ENCODE measurements at regions not wholly inside any gene's neighbourhood (a gene's known extent, or its start where the extent isn't known, plus 50 kb on each side); places are given as distances from the start of the nearest gene placed in this dataset.

- DNase-seq (ENCODE audit: low spot score), result no peak
- peaks cover 8% of the 10 kb centered on the region; the same call in 2 of the 3 replicates for H3K9me3 Mint-ChIP-seq
- Histone ChIP-seq H3K4me1 (ENCODE audit: insufficient read depth) (no peaks in the 10 kb centered on the region), H3K9me2 (ENCODE audit: insufficient read depth) (no peaks in the 10 kb centered on the region), H3K27ac (ENCODE audit: low read depth) (no peak overlapping the region), H3K4me3 (no peak overlapping the region), H3K27me3 (ENCODE audit: insufficient read depth) (no peaks in the 10 kb centered on the region), H3K36me3 (ENCODE audit: insufficient read depth) (no peaks in the 10 kb centered on the region), H2AFZ (no peak overlapping the region), H3K4me2 (no peak overlapping the region), H4K20me1 (replicated peaks; ENCODE audit: insufficient read depth) (no peaks in the 10 kb centered on the region), H3F3A (replicated peaks; ENCODE audit: low read depth) (no peaks in the 10 kb centered on the region), H3K79me2 (replicated peaks; ENCODE audit: insufficient read depth) (no peaks in the 10 kb centered on the region)
- TF ChIP-seq, protein P1, sequence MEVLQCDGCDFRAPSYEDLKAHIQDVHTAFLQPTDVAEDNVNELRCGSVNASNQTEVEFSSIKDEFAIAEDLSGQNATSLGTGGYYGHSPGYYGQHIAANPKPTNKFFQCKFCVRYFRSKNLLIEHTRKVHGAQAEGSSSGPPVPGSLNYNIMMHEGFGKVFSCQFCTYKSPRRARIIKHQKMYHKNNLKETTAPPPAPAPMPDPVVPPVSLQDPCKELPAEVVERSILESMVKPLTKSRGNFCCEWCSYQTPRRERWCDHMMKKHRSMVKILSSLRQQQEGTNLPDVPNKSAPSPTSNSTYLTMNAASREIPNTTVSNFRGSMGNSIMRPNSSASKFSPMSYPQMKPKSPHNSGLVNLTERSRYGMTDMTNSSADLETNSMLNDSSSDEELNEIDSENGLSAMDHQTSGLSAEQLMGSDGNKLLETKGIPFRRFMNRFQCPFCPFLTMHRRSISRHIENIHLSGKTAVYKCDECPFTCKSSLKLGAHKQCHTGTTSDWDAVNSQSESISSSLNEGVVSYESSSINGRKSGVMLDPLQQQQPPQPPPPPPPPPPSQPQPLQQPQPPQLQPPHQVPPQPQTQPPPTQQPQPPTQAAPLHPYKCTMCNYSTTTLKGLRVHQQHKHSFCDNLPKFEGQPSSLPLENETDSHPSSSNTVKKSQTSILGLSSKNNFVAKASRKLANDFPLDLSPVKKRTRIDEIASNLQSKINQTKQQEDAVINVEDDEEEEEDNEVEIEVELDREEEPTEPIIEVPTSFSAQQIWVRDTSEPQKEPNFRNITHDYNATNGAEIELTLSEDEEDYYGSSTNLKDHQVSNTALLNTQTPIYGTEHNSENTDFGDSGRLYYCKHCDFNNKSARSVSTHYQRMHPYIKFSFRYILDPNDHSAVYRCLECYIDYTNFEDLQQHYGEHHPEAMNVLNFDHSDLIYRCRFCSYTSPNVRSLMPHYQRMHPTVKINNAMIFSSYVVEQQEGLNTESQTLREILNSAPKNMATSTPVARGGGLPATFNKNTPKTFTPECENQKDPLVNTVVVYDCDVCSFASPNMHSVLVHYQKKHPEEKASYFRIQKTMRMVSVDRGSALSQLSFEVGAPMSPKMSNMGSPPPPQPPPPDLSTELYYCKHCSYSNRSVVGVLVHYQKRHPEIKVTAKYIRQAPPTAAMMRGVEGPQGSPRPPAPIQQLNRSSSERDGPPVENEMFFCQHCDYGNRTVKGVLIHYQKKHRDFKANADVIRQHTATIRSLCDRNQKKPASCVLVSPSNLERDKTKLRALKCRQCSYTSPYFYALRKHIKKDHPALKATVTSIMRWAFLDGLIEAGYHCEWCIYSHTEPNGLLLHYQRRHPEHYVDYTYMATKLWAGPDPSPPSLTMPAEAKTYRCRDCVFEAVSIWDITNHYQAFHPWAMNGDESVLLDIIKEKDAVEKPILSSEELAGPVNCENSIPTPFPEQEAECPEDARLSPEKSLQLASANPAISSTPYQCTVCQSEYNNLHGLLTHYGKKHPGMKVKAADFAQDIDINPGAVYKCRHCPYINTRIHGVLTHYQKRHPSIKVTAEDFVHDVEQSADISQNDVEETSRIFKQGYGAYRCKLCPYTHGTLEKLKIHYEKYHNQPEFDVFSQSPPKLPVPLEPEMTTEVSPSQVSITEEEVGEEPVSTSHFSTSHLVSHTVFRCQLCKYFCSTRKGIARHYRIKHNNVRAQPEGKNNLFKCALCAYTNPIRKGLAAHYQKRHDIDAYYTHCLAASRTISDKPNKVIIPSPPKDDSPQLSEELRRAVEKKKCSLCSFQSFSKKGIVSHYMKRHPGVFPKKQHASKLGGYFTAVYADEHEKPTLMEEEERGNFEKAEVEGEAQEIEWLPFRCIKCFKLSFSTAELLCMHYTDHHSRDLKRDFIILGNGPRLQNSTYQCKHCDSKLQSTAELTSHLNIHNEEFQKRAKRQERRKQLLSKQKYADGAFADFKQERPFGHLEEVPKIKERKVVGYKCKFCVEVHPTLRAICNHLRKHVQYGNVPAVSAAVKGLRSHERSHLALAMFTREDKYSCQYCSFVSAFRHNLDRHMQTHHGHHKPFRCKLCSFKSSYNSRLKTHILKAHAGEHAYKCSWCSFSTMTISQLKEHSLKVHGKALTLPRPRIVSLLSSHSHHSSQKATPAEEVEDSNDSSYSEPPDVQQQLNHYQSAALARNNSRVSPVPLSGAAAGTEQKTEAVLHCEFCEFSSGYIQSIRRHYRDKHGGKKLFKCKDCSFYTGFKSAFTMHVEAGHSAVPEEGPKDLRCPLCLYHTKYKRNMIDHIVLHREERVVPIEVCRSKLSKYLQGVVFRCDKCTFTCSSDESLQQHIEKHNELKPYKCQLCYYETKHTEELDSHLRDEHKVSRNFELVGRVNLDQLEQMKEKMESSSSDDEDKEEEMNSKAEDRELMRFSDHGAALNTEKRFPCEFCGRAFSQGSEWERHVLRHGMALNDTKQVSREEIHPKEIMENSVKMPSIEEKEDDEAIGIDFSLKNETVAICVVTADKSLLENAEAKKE (CRISPR knock-in tag; IDR thresholded peaks at IDR 0.05), result no peak
- TF ChIP-seq STAT1 (IDR thresholded peaks at IDR 0.05; ENCODE audit: unreplicated experiment) (no peak), NANOG (IDR thresholded peaks at IDR 0.05; ENCODE audit: borderline replicate concordance) (no peak)
- no peak for ATAC-seq
- H3K27ac Mint-ChIP-seq, result no peak overlapping the region
- no peaks in the 10 kb centered on the region for H3K27me3 Mint-ChIP-seq (ENCODE audit: insufficient read depth, low read depth, poor library complexity)
- peaks cover 4% of the 10 kb centered on the region; the same call in 1 of the 3 replicates for H3K4me1 Mint-ChIP-seq
- no peak overlapping the region for H3K4me3 Mint-ChIP-seq
- H3K36me3 Mint-ChIP-seq (ENCODE audit: low read depth), result 0 out of 3 replicates have a peak, but pooled peaks cover 5% of the 10 kb centered on the region
Observed at GRCh38 chrY:7261254-7261653, 349.7 kb upstream of the AMELY start.

DNA sequence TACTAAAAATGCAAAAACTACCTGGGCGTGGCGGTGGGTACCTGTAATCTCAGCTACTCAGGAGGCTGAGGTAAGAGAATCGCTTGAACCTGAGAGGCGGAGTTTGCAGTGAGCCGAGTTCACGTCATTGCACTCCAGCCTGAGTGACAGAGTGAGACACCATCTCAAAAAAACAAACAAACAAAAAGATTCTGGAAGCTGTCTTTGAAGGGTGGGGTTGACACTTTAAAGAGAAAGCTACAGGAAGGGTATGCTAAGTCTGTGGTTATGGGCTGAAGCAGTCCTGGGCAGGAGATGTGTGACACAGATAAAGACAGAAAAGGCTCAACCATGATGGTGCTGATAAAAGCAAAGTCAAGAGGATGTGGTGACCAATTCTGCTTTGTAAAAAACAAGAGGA is 328.5 kb upstream of the AMELY start:
- no peaks in the 10 kb centered on the region for H3K4me1 ChIP-seq (ENCODE audit: insufficient read depth)
- no peaks in the 10 kb centered on the region for H3K9me2 ChIP-seq (ENCODE audit: insufficient read depth)
- Mint-ChIP-seq H3K27me3 (ENCODE audit: insufficient read depth, low read depth, poor library complexity) (no peaks in the 10 kb centered on the region), H3K4me3 (no peak overlapping the region), H3K36me3 (ENCODE audit: low read depth) (no peaks in the 10 kb centered on the region), H3K27ac (no peak overlapping the region), H3K9me3 (peaks cover 11% of the 10 kb centered on the region; the same call in 2 of the 3 replicates), H3K4me1 (no peaks in the 10 kb centered on the region)
- H2AFZ ChIP-seq, result no peak overlapping the region
- H3K27ac ChIP-seq (ENCODE audit: low read depth), result no peak overlapping the region
- DNase-seq (ENCODE audit: low spot score) (no peak), ATAC-seq (no peak)
- no peaks in the 10 kb centered on the region for H3K36me3 ChIP-seq (ENCODE audit: insufficient read depth)
- no peak overlapping the region for H3K4me3 ChIP-seq
- no peak for TF ChIP-seq POLR2AphosphoS5 (IDR thresholded peaks at IDR 0.05; ENCODE audit: low read depth)
- TF ChIP-seq ZNF331 (CRISPR knock-in tag; IDR thresholded peaks at IDR 0.05; ENCODE audit: low read depth), result no peak
- no peak for TF ChIP-seq STAT1 (IDR thresholded peaks at IDR 0.05; ENCODE audit: unreplicated experiment)
- no peak for TF ChIP-seq NANOG (IDR thresholded peaks at IDR 0.05; ENCODE audit: borderline replicate concordance)
- no peak for TF ChIP-seq JUNB (IDR thresholded peaks at IDR 0.05; ENCODE audit: unreplicated experiment)
- no peak for TF ChIP-seq EZH2phosphoT487 (IDR thresholded peaks at IDR 0.05; ENCODE audit: unreplicated experiment)
- TF ChIP-seq ZNF114 (CRISPR knock-in tag; IDR thresholded peaks at IDR 0.05), result no peak
- H4K20me1 ChIP-seq (replicated peaks; ENCODE audit: insufficient read depth), result no peaks in the 10 kb centered on the region
- H3K79me2 ChIP-seq (replicated peaks; ENCODE audit: insufficient read depth), result no peaks in the 10 kb centered on the region
- no peak overlapping the region for H3K4me2 ChIP-seq
- no peaks in the 10 kb centered on the region for H3F3A ChIP-seq (replicated peaks; ENCODE audit: low read depth)
- no peaks in the 10 kb centered on the region for H3K27me3 ChIP-seq (ENCODE audit: insufficient read depth)

Measured in GM23338 (cell line).